ENCODE measurements at regions not wholly inside any gene's neighbourhood (a gene's known extent, or its start where the extent isn't known, plus 50 kb on each side); places are given as distances from the start of the nearest gene placed in this dataset.

DNA sequence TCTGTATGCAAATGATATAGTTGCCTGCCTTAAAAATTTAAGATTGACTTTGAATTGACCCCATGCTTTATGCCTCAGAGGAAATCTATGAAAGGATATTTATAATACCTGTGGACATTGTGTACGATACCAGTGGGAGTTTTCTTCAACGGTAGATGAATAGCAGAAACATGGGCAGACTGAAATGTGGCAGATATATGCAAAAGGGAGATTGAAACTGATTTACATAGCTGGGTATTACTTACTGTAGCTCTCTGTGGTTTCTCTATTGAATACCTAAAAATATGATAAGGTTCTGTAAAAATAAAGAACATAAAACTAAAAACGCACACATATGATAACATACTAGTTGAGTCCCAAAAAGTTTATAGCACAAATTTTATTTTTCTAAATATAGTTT lies 345.2 kb upstream of the PCSK5 start:
- no peaks in the 10 kb centered on the region for H3K79me2 ChIP-seq (ENCODE audit: insufficient read depth, low read length)
- H3K4me2 ChIP-seq (ENCODE audit: low read depth, low read length), result no peak overlapping the region
- H3K27ac ChIP-seq (ENCODE audit: extremely low read length, insufficient read depth, low read length), result no peak overlapping the region
- ChIA-PET POLR2A (no interaction called here), CTCF (ENCODE audit: low intra/inter-chr PET ratio, low total read pairs) (no interaction called here)
- H3K9ac ChIP-seq (ENCODE audit: insufficient read depth, low read depth, low read length), result no peak overlapping the region
- no peak for ATAC-seq
- in situ Hi-C loops (cut with HindIII; ENCODE audit: extremely low pct_ligation_motif_present, low pct_unique_long_range_greater_than_20kb), result no loop called here
- no peaks in the 10 kb centered on the region for H3K27me3 ChIP-seq (ENCODE audit: control insufficient read depth in 1 of 2, insufficient read depth in 2 of 2, low read length in 2 of 2)
- H2AFZ ChIP-seq (ENCODE audit: low read length), result no peak overlapping the region
- H3K4me1 ChIP-seq (ENCODE audit: insufficient read depth, low read length), result no peaks in the 10 kb centered on the region
- H3K4me3 ChIP-seq (replicated peaks in 1 of 3; ENCODE audit: insufficient read depth in 1 of 3, low read depth in 2 of 3, low read length in 3 of 3), result no peak overlapping the region
- FAIRE-seq, result no peak
- intact Hi-C loops (cut with micrococcal nuclease; ENCODE audit: unreplicated experiment), result no loop called here
- no peak for DNase-seq (ENCODE audit: low spot score)
- BruUV-seq (replicated peaks), result no TSS peak
- 26% methylated on average over 3 of the region's 3 CpGs for WGBS (ENCODE audit: low lambda C conversion rate)
- H3K36me3 ChIP-seq (replicated peaks in 1 of 2; ENCODE audit: control insufficient read depth in 1 of 2, insufficient read depth in 2 of 2, low read length in 2 of 2), result no peaks in the 10 kb centered on the region
- H4K20me1 ChIP-seq (ENCODE audit: insufficient read depth, low read length), result no peaks in the 10 kb centered on the region
- no peaks in the 10 kb centered on the region for H3K9me3 ChIP-seq (ENCODE audit: low read length)
- TF ChIP-seq, protein P1, sequence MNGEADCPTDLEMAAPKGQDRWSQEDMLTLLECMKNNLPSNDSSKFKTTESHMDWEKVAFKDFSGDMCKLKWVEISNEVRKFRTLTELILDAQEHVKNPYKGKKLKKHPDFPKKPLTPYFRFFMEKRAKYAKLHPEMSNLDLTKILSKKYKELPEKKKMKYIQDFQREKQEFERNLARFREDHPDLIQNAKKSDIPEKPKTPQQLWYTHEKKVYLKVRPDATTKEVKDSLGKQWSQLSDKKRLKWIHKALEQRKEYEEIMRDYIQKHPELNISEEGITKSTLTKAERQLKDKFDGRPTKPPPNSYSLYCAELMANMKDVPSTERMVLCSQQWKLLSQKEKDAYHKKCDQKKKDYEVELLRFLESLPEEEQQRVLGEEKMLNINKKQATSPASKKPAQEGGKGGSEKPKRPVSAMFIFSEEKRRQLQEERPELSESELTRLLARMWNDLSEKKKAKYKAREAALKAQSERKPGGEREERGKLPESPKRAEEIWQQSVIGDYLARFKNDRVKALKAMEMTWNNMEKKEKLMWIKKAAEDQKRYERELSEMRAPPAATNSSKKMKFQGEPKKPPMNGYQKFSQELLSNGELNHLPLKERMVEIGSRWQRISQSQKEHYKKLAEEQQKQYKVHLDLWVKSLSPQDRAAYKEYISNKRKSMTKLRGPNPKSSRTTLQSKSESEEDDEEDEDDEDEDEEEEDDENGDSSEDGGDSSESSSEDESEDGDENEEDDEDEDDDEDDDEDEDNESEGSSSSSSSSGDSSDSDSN (CRISPR knock-in tag; IDR thresholded peaks at IDR 0.05), result no peak
- TF ChIP-seq, protein P2, sequence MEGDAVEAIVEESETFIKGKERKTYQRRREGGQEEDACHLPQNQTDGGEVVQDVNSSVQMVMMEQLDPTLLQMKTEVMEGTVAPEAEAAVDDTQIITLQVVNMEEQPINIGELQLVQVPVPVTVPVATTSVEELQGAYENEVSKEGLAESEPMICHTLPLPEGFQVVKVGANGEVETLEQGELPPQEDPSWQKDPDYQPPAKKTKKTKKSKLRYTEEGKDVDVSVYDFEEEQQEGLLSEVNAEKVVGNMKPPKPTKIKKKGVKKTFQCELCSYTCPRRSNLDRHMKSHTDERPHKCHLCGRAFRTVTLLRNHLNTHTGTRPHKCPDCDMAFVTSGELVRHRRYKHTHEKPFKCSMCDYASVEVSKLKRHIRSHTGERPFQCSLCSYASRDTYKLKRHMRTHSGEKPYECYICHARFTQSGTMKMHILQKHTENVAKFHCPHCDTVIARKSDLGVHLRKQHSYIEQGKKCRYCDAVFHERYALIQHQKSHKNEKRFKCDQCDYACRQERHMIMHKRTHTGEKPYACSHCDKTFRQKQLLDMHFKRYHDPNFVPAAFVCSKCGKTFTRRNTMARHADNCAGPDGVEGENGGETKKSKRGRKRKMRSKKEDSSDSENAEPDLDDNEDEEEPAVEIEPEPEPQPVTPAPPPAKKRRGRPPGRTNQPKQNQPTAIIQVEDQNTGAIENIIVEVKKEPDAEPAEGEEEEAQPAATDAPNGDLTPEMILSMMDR (CRISPR knock-in tag; IDR thresholded peaks at IDR 0.05), result no peak
- TF ChIP-seq ZSCAN9 (CRISPR knock-in tag; IDR thresholded peaks at IDR 0.05; ENCODE audit: borderline replicate concordance) (no peak), ONECUT2 (CRISPR knock-in tag; IDR thresholded peaks at IDR 0.05) (no peak), ZNF337 (CRISPR knock-in tag; IDR thresholded peaks at IDR 0.05; ENCODE audit: borderline replicate concordance, low read depth) (no peak), NRL (CRISPR knock-in tag; IDR thresholded peaks at IDR 0.05; ENCODE audit: borderline replicate concordance) (no peak), PCBP1 (IDR thresholded peaks at IDR 0.05; ENCODE audit: borderline replicate concordance, low read depth, low read length) (no peak), HNRNPUL1 (IDR thresholded peaks at IDR 0.05; ENCODE audit: low read depth, low read length) (no peak), ZNF678 (CRISPR knock-in tag; IDR thresholded peaks at IDR 0.05) (no peak), XRCC5 (optimal IDR thresholded peaks at IDR 0.05; ENCODE audit: low read length) (no peak), TOPORS (CRISPR knock-in tag; IDR thresholded peaks at IDR 0.05) (no peak), ZNF747 (CRISPR knock-in tag; IDR thresholded peaks at IDR 0.05; ENCODE audit: borderline replicate concordance) (no peak), ZBTB20 (CRISPR knock-in tag; IDR thresholded peaks at IDR 0.05; ENCODE audit: borderline replicate concordance, low read depth) (no peak)
- TF ChIP-seq, protein P3, sequence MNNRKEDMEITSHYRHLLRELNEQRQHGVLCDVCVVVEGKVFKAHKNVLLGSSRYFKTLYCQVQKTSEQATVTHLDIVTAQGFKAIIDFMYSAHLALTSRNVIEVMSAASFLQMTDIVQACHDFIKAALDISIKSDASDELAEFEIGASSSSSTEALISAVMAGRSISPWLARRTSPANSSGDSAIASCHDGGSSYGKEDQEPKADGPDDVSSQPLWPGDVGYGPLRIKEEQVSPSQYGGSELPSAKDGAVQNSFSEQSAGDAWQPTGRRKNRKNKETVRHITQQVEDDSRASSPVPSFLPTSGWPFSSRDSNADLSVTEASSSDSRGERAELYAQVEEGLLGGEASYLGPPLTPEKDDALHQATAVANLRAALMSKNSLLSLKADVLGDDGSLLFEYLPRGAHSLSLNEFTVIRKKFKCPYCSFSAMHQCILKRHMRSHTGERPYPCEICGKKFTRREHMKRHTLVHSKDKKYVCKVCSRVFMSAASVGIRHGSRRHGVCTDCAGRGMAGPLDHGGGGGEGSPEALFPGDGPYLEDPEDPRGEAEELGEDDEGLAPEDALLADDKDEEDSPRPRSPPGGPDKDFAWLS (CRISPR knock-in tag; IDR thresholded peaks at IDR 0.05; ENCODE audit: borderline replicate concordance), result no peak
- TF ChIP-seq, protein P4, sequence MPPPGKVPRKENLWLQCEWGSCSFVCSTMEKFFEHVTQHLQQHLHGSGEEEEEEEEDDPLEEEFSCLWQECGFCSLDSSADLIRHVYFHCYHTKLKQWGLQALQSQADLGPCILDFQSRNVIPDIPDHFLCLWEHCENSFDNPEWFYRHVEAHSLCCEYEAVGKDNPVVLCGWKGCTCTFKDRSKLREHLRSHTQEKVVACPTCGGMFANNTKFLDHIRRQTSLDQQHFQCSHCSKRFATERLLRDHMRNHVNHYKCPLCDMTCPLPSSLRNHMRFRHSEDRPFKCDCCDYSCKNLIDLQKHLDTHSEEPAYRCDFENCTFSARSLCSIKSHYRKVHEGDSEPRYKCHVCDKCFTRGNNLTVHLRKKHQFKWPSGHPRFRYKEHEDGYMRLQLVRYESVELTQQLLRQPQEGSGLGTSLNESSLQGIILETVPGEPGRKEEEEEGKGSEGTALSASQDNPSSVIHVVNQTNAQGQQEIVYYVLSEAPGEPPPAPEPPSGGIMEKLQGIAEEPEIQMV (CRISPR knock-in tag; IDR thresholded peaks at IDR 0.05; ENCODE audit: low read depth), result no peak
- TF ChIP-seq, protein P5, sequence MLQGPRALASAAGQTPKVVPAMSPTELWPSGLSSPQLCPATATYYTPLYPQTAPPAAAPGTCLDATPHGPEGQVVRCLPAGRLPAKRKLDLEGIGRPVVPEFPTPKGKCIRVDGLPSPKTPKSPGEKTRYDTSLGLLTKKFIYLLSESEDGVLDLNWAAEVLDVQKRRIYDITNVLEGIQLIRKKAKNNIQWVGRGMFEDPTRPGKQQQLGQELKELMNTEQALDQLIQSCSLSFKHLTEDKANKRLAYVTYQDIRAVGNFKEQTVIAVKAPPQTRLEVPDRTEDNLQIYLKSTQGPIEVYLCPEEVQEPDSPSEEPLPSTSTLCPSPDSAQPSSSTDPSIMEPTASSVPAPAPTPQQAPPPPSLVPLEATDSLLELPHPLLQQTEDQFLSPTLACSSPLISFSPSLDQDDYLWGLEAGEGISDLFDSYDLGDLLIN (CRISPR knock-in tag; IDR thresholded peaks at IDR 0.05; ENCODE audit: borderline replicate concordance), result no peak
